ENCODE measurements at regions not wholly inside any gene's neighbourhood (a gene's known extent, or its start where the extent isn't known, plus 50 kb on each side); places are given as distances from the start of the nearest gene placed in this dataset.

DNA sequence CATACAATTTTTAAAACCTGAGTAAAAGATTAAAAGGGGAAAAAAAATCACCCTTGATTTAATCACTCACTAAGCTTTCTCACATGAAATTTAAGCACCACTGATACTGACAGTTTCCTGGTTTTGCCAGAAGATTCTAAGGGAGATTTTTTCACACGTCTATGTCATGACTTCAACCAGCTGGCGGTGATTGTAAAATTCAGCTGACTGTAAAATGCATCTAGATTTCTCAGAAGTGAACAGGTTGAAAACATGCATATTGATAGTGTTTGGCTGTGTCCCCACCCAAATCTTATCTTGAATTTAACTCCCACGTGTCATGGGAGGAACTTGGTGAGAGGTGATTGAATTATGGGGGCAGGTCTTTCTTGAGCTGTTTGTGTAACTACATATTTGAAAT lies 566.8 kb downstream of the PCDH18 start:
- Histone ChIP-seq H3K4me3 (ENCODE audit: low read depth, low read length, poor library complexity, severe bottlenecking) (no peak overlapping the region), H3K27me3 (replicated peaks; ENCODE audit: insufficient read depth, low read depth, low read length, poor library complexity) (no peaks in the 10 kb centered on the region), H3K27ac (ENCODE audit: low read depth, low read length, poor library complexity, severe bottlenecking) (no peak overlapping the region), H3K4me1 (ENCODE audit: insufficient read depth, low read length, poor library complexity, severe bottlenecking) (no peaks in the 10 kb centered on the region), H3K9me3 (ENCODE audit: low read depth, low read length, poor library complexity, severe bottlenecking) (peaks cover 3% of the 10 kb centered on the region), H3K36me3 (ENCODE audit: insufficient read depth, low read length, poor library complexity, severe bottlenecking) (no peaks in the 10 kb centered on the region)
- DNase-seq (ENCODE audit: low spot score), result no peak
- TF ChIP-seq CTCF (conservative IDR thresholded peaks at IDR 0.05; ENCODE audit: low read depth, low read length), result no peak
- no peak for TF ChIP-seq EZH2 (IDR thresholded peaks at IDR 0.05; ENCODE audit: borderline replicate concordance, low read depth, low read length, poor library complexity, severe bottlenecking)
- no TSS peak for BruUV-seq (replicated peaks)
- intact Hi-C loops (cut with micrococcal nuclease; ENCODE audit: unreplicated experiment), result no loop called here
- ChIA-PET CTCF (no interaction called here), POLR2A (ENCODE audit: low non-redundant PET) (interaction anchor here (0.6 kb wide), 1 partner anchor 13 kb away, joined by 3 read pairs; no protein-coding TSS in a partner anchor)

GRCh38 chr4:136962868-136963267 lies 569.4 kb downstream of the PCDH18 start:
- Histone ChIP-seq H3K27ac (ENCODE audit: low read depth, low read length, poor library complexity, severe bottlenecking) (no peak overlapping the region), H3K4me3 (ENCODE audit: low read depth, low read length, poor library complexity, severe bottlenecking) (no peak overlapping the region), H3K9me3 (ENCODE audit: low read depth, low read length, poor library complexity, severe bottlenecking) (peaks cover 3% of the 10 kb centered on the region), H3K27me3 (replicated peaks; ENCODE audit: insufficient read depth, low read depth, low read length, poor library complexity) (no peaks in the 10 kb centered on the region), H3K4me1 (ENCODE audit: insufficient read depth, low read length, poor library complexity, severe bottlenecking) (no peaks in the 10 kb centered on the region), H3K36me3 (ENCODE audit: insufficient read depth, low read length, poor library complexity, severe bottlenecking) (no peaks in the 10 kb centered on the region)
- BruUV-seq (replicated peaks), result no TSS peak
- TF ChIP-seq CTCF (conservative IDR thresholded peaks at IDR 0.05; ENCODE audit: low read depth, low read length) (no peak), EZH2 (IDR thresholded peaks at IDR 0.05; ENCODE audit: borderline replicate concordance, low read depth, low read length, poor library complexity, severe bottlenecking) (no peak)
- POLR2A ChIA-PET (ENCODE audit: low non-redundant PET), result no interaction called here
- CTCF ChIA-PET, result no interaction called here
- intact Hi-C loops (cut with micrococcal nuclease; ENCODE audit: unreplicated experiment), result no loop called here
- no peak for DNase-seq (ENCODE audit: low spot score)

GRCh38 chr4:136946307-136946907 lies 585.9 kb downstream of the PCDH18 start:
- ChIA-PET CTCF (no interaction called here), POLR2A (ENCODE audit: low non-redundant PET) (no interaction called here)
- BruUV-seq (replicated peaks), result no TSS peak
- no peak for DNase-seq (ENCODE audit: low spot score)
- intact Hi-C loops (cut with micrococcal nuclease; ENCODE audit: unreplicated experiment), result no loop called here
- H3K4me3 ChIP-seq (ENCODE audit: low read depth, low read length, poor library complexity, severe bottlenecking), result no peak overlapping the region
- H3K9me3 ChIP-seq (ENCODE audit: low read depth, low read length, poor library complexity, severe bottlenecking), result no peaks in the 10 kb centered on the region
- H3K27ac ChIP-seq (ENCODE audit: low read depth, low read length, poor library complexity, severe bottlenecking), result no peak overlapping the region
- no peaks in the 10 kb centered on the region for H3K36me3 ChIP-seq (ENCODE audit: insufficient read depth, low read length, poor library complexity, severe bottlenecking)
- H3K27me3 ChIP-seq (replicated peaks; ENCODE audit: insufficient read depth, low read depth, low read length, poor library complexity), result no peaks in the 10 kb centered on the region
- TF ChIP-seq EZH2 (IDR thresholded peaks at IDR 0.05; ENCODE audit: borderline replicate concordance, low read depth, low read length, poor library complexity, severe bottlenecking) (no peak), CTCF (conservative IDR thresholded peaks at IDR 0.05; ENCODE audit: low read depth, low read length) (no peak)
- no peaks in the 10 kb centered on the region for H3K4me1 ChIP-seq (ENCODE audit: insufficient read depth, low read length, poor library complexity, severe bottlenecking)

Measured in A673 (cell line).